Kidney glomerular epithelial cell (primary cell): ENCODE measurements at regions not wholly inside any gene's neighbourhood (a gene's known extent, or its start where the extent isn't known, plus 50 kb on each side); places are given as distances from the start of the nearest gene placed in this dataset.
"Not testable (repeated sequence)": the region's sequence is repeated elsewhere in the genome, so short reads cannot be mapped to it uniquely, and the experiment has no call there.

Experiments
- DNase-seq: peaks from one replicate; lab custom pipeline; 2025; lab: John Stamatoyannopoulos, UW

- DNase-seq, result no peak
Observed at GRCh38 chr4:37555322-37555721, 130.9 kb downstream of the RELL1 start.

GRCh38 chr4:37549866-37550265 lies 136.3 kb downstream of the RELL1 start:
- not testable (repeated sequence) for DNase-seq

GRCh38 chr4:37549041-37549440 lies 137.1 kb downstream of the RELL1 start:
- peak; percentile 83 for DNase-seq

- DNase-seq, result no peak
Observed at GRCh38 chr4:37546586-37546985, 139.6 kb downstream of the RELL1 start.

- DNase-seq, result no peak
Observed at GRCh38 chr4:37542706-37543105, 143.5 kb downstream of the RELL1 start.

GRCh38 chr4:37541956-37542355 lies 144.2 kb downstream of the RELL1 start:
- no peak for DNase-seq

GRCh38 chr4:37540486-37540885 lies 145.7 kb downstream of the RELL1 start:
- no peak for DNase-seq

- DNase-seq, result no peak
Observed at GRCh38 chr4:37538931-37539330, 147.2 kb downstream of the RELL1 start.

- DNase-seq, result no peak
Observed at GRCh38 chr4:37537484-37537883, 148.7 kb downstream of the RELL1 start.

GRCh38 chr4:37535872-37536271 lies 150.3 kb downstream of the RELL1 start:
- no peak for DNase-seq

- no peak for DNase-seq
Observed at GRCh38 chr4:37533286-37534033, 152.7 kb downstream of the RELL1 start.

- no peak for DNase-seq
Observed at GRCh38 chr4:37531151-37531550, 155.0 kb downstream of the RELL1 start.

- no peak for DNase-seq
Observed at GRCh38 chr4:37530451-37530850, 155.7 kb downstream of the RELL1 start.

GRCh38 chr4:37528166-37528885 lies 157.8 kb downstream of the RELL1 start:
- DNase-seq, result no peak

- no peak for DNase-seq
Observed at GRCh38 chr4:37524267-37524666, 161.9 kb downstream of the RELL1 start.

GRCh38 chr4:37522996-37523395 lies 163.2 kb downstream of the RELL1 start:
- DNase-seq, result no peak

- DNase-seq, result no peak
Observed at GRCh38 chr4:37517326-37517725, 168.8 kb downstream of the RELL1 start.

GRCh38 chr4:37516057-37516775 lies 170.0 kb downstream of the RELL1 start:
- no peak for DNase-seq

- no peak for DNase-seq
Observed at GRCh38 chr4:37510626-37511025, 175.6 kb downstream of the RELL1 start.

- DNase-seq, result no peak
Observed at GRCh38 chr4:37503261-37503660, 182.9 kb downstream of the RELL1 start.

GRCh38 chr4:37502070-37502469 lies 184.1 kb downstream of the RELL1 start:
- DNase-seq, result no peak
